ENCODE measurements at regions not wholly inside any gene's neighbourhood (a gene's known extent, or its start where the extent isn't known, plus 50 kb on each side); places are given as distances from the start of the nearest gene placed in this dataset.

- TF ChIP-seq MAX (IDR thresholded peaks at IDR 0.05; ENCODE audit: insufficient read depth, insufficient read length) = no peak
- TF ChIP-seq, protein P1, sequence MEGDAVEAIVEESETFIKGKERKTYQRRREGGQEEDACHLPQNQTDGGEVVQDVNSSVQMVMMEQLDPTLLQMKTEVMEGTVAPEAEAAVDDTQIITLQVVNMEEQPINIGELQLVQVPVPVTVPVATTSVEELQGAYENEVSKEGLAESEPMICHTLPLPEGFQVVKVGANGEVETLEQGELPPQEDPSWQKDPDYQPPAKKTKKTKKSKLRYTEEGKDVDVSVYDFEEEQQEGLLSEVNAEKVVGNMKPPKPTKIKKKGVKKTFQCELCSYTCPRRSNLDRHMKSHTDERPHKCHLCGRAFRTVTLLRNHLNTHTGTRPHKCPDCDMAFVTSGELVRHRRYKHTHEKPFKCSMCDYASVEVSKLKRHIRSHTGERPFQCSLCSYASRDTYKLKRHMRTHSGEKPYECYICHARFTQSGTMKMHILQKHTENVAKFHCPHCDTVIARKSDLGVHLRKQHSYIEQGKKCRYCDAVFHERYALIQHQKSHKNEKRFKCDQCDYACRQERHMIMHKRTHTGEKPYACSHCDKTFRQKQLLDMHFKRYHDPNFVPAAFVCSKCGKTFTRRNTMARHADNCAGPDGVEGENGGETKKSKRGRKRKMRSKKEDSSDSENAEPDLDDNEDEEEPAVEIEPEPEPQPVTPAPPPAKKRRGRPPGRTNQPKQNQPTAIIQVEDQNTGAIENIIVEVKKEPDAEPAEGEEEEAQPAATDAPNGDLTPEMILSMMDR (IDR thresholded peaks at IDR 0.05; ENCODE audit: extremely low read depth in 1 of 2, insufficient read depth in 1 of 2, low read depth in 1 of 2, low read length in 2 of 2) = no peak
- TF ChIP-seq POLR2AphosphoS5 (IDR thresholded peaks at IDR 0.05; ENCODE audit: insufficient read depth, low read depth, low read length) = no peak
- TF ChIP-seq JUN (IDR thresholded peaks at IDR 0.05; ENCODE audit: borderline replicate concordance, insufficient read depth, insufficient read length, low read depth) = no peak
- TF ChIP-seq EZH2 (IDR thresholded peaks at IDR 0.05; ENCODE audit: borderline replicate concordance, low read depth, low read length, severe bottlenecking) = no peak
- TF ChIP-seq GATA2 (IDR thresholded peaks at IDR 0.05; ENCODE audit: insufficient read depth, insufficient read length, low read depth, low read length) = no peak
- no peak for TF ChIP-seq POLR2A (IDR thresholded peaks at IDR 0.05; ENCODE audit: low read depth, low read length)
- no peak for TF ChIP-seq MYC (IDR thresholded peaks at IDR 0.05; ENCODE audit: low read depth, low read length)
Observed at GRCh38 chr10:36721871-36722270, 403.5 kb upstream of the ANKRD30A start.

Measured in endothelial cell of umbilical vein (primary cell).